ENCODE measurements at regions not wholly inside any gene's neighbourhood (a gene's known extent, or its start where the extent isn't known, plus 50 kb on each side); places are given as distances from the start of the nearest gene placed in this dataset.

GRCh38 chr4:174135936-174136406 lies 147.5 kb downstream of the FBXO8 start:
- TF ChIP-seq CTCF (IDR thresholded peaks at IDR 0.05), result no peak
- Histone ChIP-seq H3K4me3 (peak overlapping the region in 1 of 2 donors; percentile 26), H3K27ac (no peak overlapping the region), H3K4me1 (no peaks in the 10 kb centered on the region), H3K9me3 (no peaks in the 10 kb centered on the region), H3K36me3 (no peaks in the 10 kb centered on the region), H3K27me3 (no peaks in the 10 kb centered on the region)
- DNase-seq (ENCODE audit: low spot score in 2 of 2), result no peak
- intact Hi-C loops (cut with DNase I), result no loop called here

- no peaks in the 10 kb centered on the region for H3K9me3 ChIP-seq
- no peaks in the 10 kb centered on the region for H3K27me3 ChIP-seq
- intact Hi-C loops (cut with DNase I), result no loop called here
- no peaks in the 10 kb centered on the region for H3K36me3 ChIP-seq
- no peaks in the 10 kb centered on the region for H3K4me1 ChIP-seq
- peak overlapping the region in 1 of 2 donors; percentile 26 for H3K4me3 ChIP-seq
- no peak overlapping the region for H3K27ac ChIP-seq
- no peak for TF ChIP-seq CTCF (IDR thresholded peaks at IDR 0.05)
- no peak for DNase-seq (ENCODE audit: low spot score in 2 of 2)
These were observed 147.9 kb downstream of the FBXO8 start for GRCh38 chr4:174135530-174135929.

- H3K9me3 ChIP-seq, result no peaks in the 10 kb centered on the region
- H3K4me1 ChIP-seq, result no peaks in the 10 kb centered on the region
- H3K27me3 ChIP-seq, result no peaks in the 10 kb centered on the region
- no peak overlapping the region for H3K27ac ChIP-seq
- no peak for TF ChIP-seq CTCF (IDR thresholded peaks at IDR 0.05)
- intact Hi-C loops (cut with DNase I), result no loop called here
- no peak for DNase-seq (ENCODE audit: low spot score in 2 of 2)
- peak overlapping the region; percentile 5 to 10 for H3K4me3 ChIP-seq
- H3K36me3 ChIP-seq, result no peaks in the 10 kb centered on the region
These were observed 149.1 kb downstream of the FBXO8 start for GRCh38 chr4:174134361-174134760.

- H3K27ac ChIP-seq, result no peak overlapping the region
- DNase-seq (ENCODE audit: low spot score in 2 of 2), result no peak
- intact Hi-C loops (cut with DNase I), result no loop called here
- H3K36me3 ChIP-seq, result no peaks in the 10 kb centered on the region
- H3K9me3 ChIP-seq, result no peaks in the 10 kb centered on the region
- no peaks in the 10 kb centered on the region for H3K27me3 ChIP-seq
- no peaks in the 10 kb centered on the region for H3K4me1 ChIP-seq
- TF ChIP-seq CTCF (IDR thresholded peaks at IDR 0.05), result no peak
- no peak overlapping the region for H3K4me3 ChIP-seq
These were observed 149.9 kb downstream of the FBXO8 start for GRCh38 chr4:174133551-174133950.

DNA sequence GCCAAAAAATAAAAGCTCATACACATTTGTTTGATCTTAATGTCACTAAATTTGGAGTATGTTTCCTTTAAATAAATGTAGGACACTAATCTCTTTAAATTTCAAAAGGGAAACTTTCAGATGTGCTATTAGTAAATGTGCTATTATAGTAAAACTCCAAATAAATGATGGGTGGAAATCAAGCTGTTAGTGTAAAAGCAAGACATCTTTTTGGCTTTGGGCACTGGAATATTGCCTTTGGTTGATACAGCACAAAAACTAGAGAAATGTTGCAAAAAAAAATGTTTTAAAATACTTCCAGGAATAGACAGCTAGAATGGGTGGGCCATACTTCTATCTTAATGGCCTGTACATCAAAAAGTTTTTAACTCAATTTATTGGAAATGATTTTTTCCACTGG lies 151.6 kb downstream of the FBXO8 start:
- no peaks in the 10 kb centered on the region for H3K4me1 ChIP-seq
- H3K36me3 ChIP-seq, result no peaks in the 10 kb centered on the region
- H3K27me3 ChIP-seq, result no peaks in the 10 kb centered on the region
- intact Hi-C loops (cut with DNase I), result no loop called here
- H3K9me3 ChIP-seq, result no peaks in the 10 kb centered on the region
- DNase-seq (ENCODE audit: low spot score in 2 of 2), result no peak
- H3K27ac ChIP-seq, result no peak overlapping the region
- no peak for TF ChIP-seq CTCF (IDR thresholded peaks at IDR 0.05)
- H3K4me3 ChIP-seq, result no peak overlapping the region

DNA sequence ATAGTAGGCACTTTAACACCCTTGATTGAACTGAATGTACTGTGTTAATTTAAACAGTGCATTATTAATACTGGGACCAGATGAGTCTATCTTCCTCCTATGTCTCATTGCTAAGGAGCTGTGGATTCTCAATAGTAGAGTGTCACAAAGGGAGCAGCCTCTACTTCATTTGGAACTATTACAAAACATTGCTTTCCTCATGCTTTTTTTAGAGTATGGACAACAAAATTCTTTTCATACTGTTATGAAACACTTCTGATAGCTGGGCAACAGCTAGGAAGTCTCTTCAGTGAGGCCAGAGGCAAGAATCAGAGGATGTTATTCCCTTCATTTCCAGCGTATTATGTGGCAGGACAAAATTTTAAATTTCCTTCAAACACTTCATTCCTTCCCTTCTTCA lies 160.8 kb downstream of the FBXO8 start:
- Histone ChIP-seq H3K27ac (no peak overlapping the region), H3K4me3 (no peak overlapping the region), H3K4me1 (no peaks in the 10 kb centered on the region), H3K9me3 (no peaks in the 10 kb centered on the region), H3K27me3 (no peaks in the 10 kb centered on the region), H3K36me3 (no peaks in the 10 kb centered on the region)
- TF ChIP-seq CTCF (IDR thresholded peaks at IDR 0.05), result no peak
- intact Hi-C loops (cut with DNase I), result loop anchor here (5.0 to 10.0 kb wide), 2 partner anchors 615 to 698 kb away; no protein-coding TSS in a partner anchor
- DNase-seq (ENCODE audit: low spot score in 2 of 2), result no peak
